ENCODE measurements at regions not wholly inside any gene's neighbourhood (a gene's known extent, or its start where the extent isn't known, plus 50 kb on each side); places are given as distances from the start of the nearest gene placed in this dataset.
"Not testable (repeated sequence)": the region's sequence is repeated elsewhere in the genome, so short reads cannot be mapped to it uniquely, and the experiment has no call there.

- DNase-seq = peak; percentile 65
These were observed 56.0 kb upstream of the RAB6C start for GRCh38 chr2:129923265-129924091.

GRCh38 chr2:129924115-129924514, 55.4 kb upstream of the RAB6C start:
- not testable (repeated sequence) for DNase-seq

GRCh38 chr2:129925381-129925780, 54.1 kb upstream of the RAB6C start:
- DNase-seq = no peak

GRCh38 chr2:129927696-129928095, 51.8 kb upstream of the RAB6C start:
- DNase-seq = no peak

- no peak for DNase-seq
These were observed 49.9 kb upstream of the RAB6C start for GRCh38 chr2:129929321-129930290.

All from DMS79 (cell line).